ENCODE measurements at regions not wholly inside any gene's neighbourhood (a gene's known extent, or its start where the extent isn't known, plus 50 kb on each side); places are given as distances from the start of the nearest gene placed in this dataset.

DNA sequence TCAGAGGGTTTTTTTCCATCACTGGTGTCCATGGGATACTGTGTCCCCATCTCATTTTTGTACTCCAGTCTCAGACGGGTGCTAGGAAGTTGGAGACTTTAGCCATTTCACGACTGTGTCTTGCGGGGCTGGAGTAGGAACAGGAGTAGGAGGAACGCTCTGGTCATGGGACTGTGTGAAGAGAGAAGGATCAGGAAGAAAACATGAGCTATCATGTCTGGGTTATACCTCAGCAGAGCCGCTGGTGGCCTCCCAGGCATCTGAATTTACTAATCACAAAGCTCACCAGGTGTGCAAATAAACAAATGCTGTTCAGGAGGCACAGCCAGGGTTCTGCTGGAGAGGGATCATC, 225.4 kb downstream of the SEC14L1 start:
- no peak for DNase-seq

- peak; percentile 68 to 81 for DNase-seq
These were observed 225.9 kb downstream of the SEC14L1 start for GRCh38 chr17:77366558-77367245.

- DNase-seq: no peak
These were observed 228.8 kb downstream of the SEC14L1 start for GRCh38 chr17:77369544-77369971.

- DNase-seq: no peak
These were observed 229.8 kb downstream of the SEC14L1 start for GRCh38 chr17:77370586-77370985.

GRCh38 chr17:77371117-77371887, 230.5 kb downstream of the SEC14L1 start:
- DNase-seq: no peak

DNA sequence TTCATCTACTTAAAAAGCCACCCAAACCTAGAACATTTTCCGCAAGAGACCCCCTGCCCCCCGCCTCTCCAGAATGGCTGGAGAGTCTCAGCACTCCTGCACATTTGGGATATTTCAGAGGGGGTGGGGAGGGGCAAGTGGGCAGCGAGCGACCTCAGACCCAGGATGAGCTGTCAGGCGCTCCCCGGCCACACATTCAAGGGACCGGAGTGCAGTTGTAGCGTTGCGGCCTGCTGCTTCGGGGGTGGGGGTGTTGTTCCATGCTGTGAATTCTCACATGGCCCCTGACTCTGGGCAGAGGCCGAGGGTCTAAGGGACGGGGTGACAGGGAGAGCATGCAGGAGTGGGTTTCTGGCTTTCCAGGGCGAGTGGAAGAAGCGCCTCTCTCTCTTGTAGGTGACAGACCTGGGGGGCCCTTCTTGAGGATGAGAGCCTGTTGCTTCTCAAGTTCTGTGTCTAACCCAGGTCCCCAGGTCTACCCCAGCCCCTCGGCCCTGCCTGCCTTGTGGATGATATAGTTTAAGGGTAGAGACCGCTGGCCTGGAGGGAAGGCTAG, 231.2 kb downstream of the SEC14L1 start:
- no peak for DNase-seq

- peak; percentile 79 to 90 for DNase-seq
These were observed 231.9 kb downstream of the SEC14L1 start for GRCh38 chr17:77372444-77373298.

DNA sequence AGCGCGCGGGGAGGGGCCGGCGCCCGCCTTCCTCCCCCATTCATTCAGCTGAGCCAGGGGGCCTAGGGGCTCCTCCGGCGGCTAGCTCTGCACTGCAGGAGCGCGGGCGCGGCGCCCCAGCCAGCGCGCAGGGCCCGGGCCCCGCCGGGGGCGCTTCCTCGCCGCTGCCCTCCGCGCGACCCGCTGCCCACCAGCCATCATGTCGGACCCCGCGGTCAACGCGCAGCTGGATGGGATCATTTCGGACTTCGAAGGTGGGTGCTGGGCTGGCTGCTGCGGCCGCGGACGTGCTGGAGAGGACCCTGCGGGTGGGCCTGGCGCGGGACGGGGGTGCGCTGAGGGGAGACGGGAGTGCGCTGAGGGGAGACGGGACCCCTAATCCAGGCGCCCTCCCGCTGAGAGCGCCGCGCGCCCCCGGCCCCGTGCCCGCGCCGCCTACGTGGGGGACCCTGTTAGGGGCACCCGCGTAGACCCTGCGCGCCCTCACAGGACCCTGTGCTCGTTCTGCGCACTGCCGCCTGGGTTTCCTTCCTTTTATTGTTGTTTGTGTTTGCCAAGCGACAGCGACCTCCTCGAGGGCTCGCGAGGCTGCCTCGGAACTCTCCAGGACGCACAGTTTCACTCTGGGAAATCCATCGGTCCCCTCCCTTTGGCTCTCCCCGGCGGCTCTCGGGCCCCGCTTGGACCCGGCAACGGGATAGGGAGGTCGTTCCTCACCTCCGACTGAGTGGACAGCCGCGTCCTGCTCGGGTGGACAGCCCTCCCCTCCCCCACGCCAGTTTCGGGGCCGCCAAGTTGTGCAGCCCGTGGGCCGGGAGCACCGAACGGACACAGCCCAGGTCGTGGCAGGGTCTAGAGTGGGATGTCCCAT, 232.8 kb downstream of the SEC14L1 start:
- DNase-seq: peak in 1 of 2 experiments; percentile 57

GRCh38 chr17:77374170-77374936, 233.6 kb downstream of the SEC14L1 start:
- peak; percentile 97 for DNase-seq

DNA sequence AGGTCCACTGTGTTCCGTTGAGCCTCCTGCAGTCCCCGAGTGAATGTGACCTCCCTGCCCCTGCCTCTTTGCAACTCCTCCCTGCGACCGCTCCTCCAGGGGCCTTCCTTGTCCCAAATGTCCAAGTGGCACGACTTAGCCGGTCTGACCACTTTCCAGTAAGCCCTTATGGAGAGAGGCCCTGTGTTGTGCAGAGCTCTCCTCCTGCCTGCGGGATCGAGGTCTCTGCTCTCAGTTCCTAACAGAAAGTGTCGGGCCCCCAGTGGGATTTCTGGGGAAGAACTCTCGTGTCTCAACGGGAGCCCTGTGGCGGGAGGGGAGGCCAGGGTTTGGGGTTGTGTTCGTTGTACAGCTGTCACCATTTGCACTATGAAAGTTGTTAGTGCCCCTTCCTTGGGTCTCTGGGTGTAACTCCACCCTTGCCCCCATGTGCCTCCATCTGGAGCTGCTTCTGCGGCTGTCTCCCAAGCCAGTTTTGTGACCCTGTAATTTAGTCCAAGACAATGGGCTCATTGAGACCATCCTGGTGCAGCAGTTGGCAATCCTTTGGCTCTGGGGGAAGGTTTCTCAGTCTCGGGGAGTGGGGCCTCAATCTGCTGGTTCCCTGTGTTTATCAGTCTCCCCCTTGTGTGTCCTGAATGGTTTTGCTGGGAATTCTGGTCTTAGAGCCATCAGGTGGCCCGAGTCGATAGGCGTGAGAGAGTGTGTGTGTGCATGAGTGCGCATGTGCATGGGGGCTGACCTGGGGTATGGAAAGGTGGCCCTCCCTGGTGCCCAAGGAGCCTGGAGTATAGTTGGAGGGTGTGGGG, 234.5 kb downstream of the SEC14L1 start:
- DNase-seq: peak; percentile 84 to 89

- DNase-seq: peak; percentile 95 to 98
These were observed 235.3 kb downstream of the SEC14L1 start for GRCh38 chr17:77375917-77376651.

GRCh38 chr17:77376795-77377709, 236.3 kb downstream of the SEC14L1 start:
- DNase-seq: peak; percentile 99 to 100

- peak; percentile 66 to 78 for DNase-seq
These were observed 237.0 kb downstream of the SEC14L1 start for GRCh38 chr17:77377710-77378235.

DNA sequence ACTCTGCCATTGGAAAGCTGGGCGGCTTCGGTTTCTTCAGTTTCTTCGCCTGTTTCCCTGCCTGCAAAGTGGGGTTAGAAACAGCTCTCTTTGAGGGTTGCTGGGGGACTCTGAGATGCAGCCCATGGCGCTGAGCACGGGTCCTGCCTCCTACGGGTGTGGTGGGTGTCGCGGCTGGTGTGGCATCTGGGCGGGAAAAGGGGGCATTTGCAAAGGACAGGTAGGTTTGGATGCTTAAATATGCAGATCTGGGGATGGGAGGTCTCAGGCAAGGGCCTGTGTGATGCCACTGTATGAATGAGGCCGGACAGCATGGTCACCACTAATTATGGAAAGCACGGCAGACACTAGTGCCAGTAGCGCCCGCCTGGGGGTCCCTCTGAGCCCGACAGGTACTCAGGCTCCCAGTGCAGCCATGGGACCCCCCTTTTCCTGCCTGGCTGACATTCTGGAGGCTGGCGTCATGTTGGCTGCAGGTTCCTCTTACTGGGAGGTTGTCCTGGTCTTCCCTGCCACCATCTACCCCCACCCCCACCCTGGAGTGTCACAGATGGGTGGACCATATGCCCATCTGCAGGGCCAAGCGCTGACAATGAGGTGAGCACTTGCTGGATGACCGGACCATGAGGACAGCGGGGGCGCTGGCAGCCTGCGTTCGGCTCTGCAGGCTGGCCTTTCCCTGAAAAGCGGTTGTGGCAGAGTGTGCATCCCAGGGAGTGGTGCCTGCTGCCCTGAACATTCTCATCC, 237.7 kb downstream of the SEC14L1 start:
- peak; percentile 99 to 100 for DNase-seq

DNA sequence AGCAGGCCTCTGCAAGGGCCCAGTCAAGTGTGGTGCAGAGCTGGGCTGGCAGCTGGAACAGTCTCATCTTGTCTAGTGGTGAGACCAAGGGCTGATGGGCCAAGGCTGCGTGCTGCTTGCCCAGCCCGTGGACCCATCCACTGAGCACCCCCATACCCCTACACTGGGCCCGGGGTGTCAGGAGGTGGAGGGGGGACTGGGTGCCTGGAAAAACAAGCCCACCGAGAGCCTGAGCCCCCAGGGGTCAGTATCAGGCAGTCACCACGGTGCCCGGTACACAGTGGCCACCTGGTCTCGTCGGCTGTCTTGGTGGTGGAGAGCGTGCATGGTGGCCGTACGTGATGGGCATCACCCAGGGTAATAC, 238.3 kb downstream of the SEC14L1 start:
- DNase-seq: no peak

DNA sequence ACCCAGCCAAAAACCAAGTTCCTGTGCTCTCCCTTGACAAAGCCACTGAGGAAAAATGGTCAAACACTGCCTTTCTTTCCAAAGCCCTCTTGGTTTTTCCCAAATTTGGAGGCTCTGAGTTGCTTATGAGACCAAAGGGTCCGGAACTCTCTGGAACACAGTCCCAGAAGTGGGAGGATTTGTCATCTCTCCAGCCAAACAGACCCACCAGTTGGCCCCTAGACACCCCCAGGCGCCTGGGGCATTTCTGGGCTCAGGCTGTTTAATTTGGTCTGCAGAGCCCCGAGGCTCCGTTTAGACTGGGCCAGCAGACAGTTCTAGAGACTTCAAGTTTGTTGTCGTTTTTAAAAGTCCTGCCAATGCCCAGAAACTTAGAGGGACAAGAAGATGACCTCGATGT, 239.1 kb downstream of the SEC14L1 start:
- no peak for DNase-seq

- DNase-seq: peak in 1 of 2 experiments; percentile 50
These were observed 239.8 kb downstream of the SEC14L1 start for GRCh38 chr17:77380395-77381184.

All from NCI-H524 (cell line).